SH-SY5Y (cell line): ENCODE measurements at regions not wholly inside any gene's neighbourhood (a gene's known extent, or its start where the extent isn't known, plus 50 kb on each side); places are given as distances from the start of the nearest gene placed in this dataset.

Experiments
- GATA2 ChIP-seq: IDR thresholded peaks from 2 replicates; pipeline ENCODE4 v1.6.1; 2011; ENCODE audit warnings: mild to moderate bottlenecking, low read depth, low read length
- GATA3 ChIP-seq: IDR thresholded peaks from 2 replicates; pipeline ENCODE4 v1.6.1; 2011; ENCODE audit warnings: low read depth, mild to moderate bottlenecking, low read length, moderate library complexity

GRCh38 chr3:189572249-189572648 is 58.9 kb upstream of the TP63 start:
- TF ChIP-seq GATA3 (no peak), GATA2 (no peak)

GRCh38 chr3:189573004-189573403 is 58.2 kb upstream of the TP63 start:
- no peak for TF ChIP-seq GATA2
- TF ChIP-seq GATA3: no peak

- TF ChIP-seq GATA2: no peak
Observed at GRCh38 chr3:189576486-189576885, 54.7 kb upstream of the TP63 start.

GRCh38 chr3:189577050-189577951 is 53.9 kb upstream of the TP63 start:
- TF ChIP-seq GATA2: no peak
- no peak for TF ChIP-seq GATA3

- TF ChIP-seq GATA3: no peak
- no peak for TF ChIP-seq GATA2
Observed at GRCh38 chr3:189580190-189580589, 51.0 kb upstream of the TP63 start.
